ENCODE measurements at regions not wholly inside any gene's neighbourhood (a gene's known extent, or its start where the extent isn't known, plus 50 kb on each side); places are given as distances from the start of the nearest gene placed in this dataset.

GRCh38 chr9:31774571-31774970, 609.9 kb upstream of the ACO1 start:
- DNase-seq (ENCODE audit: low read depth) = no peak

- DNase-seq (ENCODE audit: low read depth) = no peak
These were observed 608.0 kb upstream of the ACO1 start for GRCh38 chr9:31776471-31776870.

- DNase-seq (ENCODE audit: low read depth) = no peak
These were observed 601.0 kb upstream of the ACO1 start for GRCh38 chr9:31783491-31783890.

GRCh38 chr9:31790720-31791119, 593.7 kb upstream of the ACO1 start:
- DNase-seq (ENCODE audit: low read depth) = no peak

- DNase-seq (ENCODE audit: low read depth) = no peak
These were observed 584.4 kb upstream of the ACO1 start for GRCh38 chr9:31799953-31800609.

- DNase-seq (ENCODE audit: low read depth) = peak; percentile 63
These were observed 576.7 kb upstream of the ACO1 start for GRCh38 chr9:31807574-31808256.

- DNase-seq (ENCODE audit: low read depth) = peak; percentile 28
These were observed 575.7 kb upstream of the ACO1 start for GRCh38 chr9:31808766-31809165.

GRCh38 chr9:31820426-31820825, 564.0 kb upstream of the ACO1 start:
- no peak for DNase-seq (ENCODE audit: low read depth)

GRCh38 chr9:31821583-31821982, 562.9 kb upstream of the ACO1 start:
- DNase-seq (ENCODE audit: low read depth) = no peak

GRCh38 chr9:31823365-31823764, 561.1 kb upstream of the ACO1 start:
- DNase-seq (ENCODE audit: low read depth) = no peak

GRCh38 chr9:31824860-31825259, 559.6 kb upstream of the ACO1 start:
- DNase-seq (ENCODE audit: low read depth) = no peak

- no peak for DNase-seq (ENCODE audit: low read depth)
These were observed 547.2 kb upstream of the ACO1 start for GRCh38 chr9:31837211-31837610.

- no peak for DNase-seq (ENCODE audit: low read depth)
These were observed 545.2 kb upstream of the ACO1 start for GRCh38 chr9:31839273-31839672.

GRCh38 chr9:31840702-31841101, 543.7 kb upstream of the ACO1 start:
- DNase-seq (ENCODE audit: low read depth) = no peak

- peak; percentile 53 for DNase-seq (ENCODE audit: low read depth)
These were observed 536.5 kb upstream of the ACO1 start for GRCh38 chr9:31847963-31848362.

GRCh38 chr9:31848505-31849285, 535.7 kb upstream of the ACO1 start:
- peak; percentile 87 for DNase-seq (ENCODE audit: low read depth)

GRCh38 chr9:31854187-31854586, 530.3 kb upstream of the ACO1 start:
- no peak for DNase-seq (ENCODE audit: low read depth)

GRCh38 chr9:31868830-31869229, 515.6 kb upstream of the ACO1 start:
- no peak for DNase-seq (ENCODE audit: low read depth)

- no peak for DNase-seq (ENCODE audit: low read depth)
These were observed 514.2 kb upstream of the ACO1 start for GRCh38 chr9:31870276-31870675.

GRCh38 chr9:31873722-31874121, 510.7 kb upstream of the ACO1 start:
- DNase-seq (ENCODE audit: low read depth) = no peak

GRCh38 chr9:31894008-31894407, 490.4 kb upstream of the ACO1 start:
- no peak for DNase-seq (ENCODE audit: low read depth)

GRCh38 chr9:31908158-31908890, 476.1 kb upstream of the ACO1 start:
- peak; percentile 81 for DNase-seq (ENCODE audit: low read depth)

Data from Daoy (cell line).